K562 (cell line): ENCODE measurements at regions not wholly inside any gene's neighbourhood (a gene's known extent, or its start where the extent isn't known, plus 50 kb on each side); places are given as distances from the start of the nearest gene placed in this dataset.

ENCODE experiments used
- ATAC-seq: fragments of 200-7000 bp; cut with Tn5 transposase; 3 replicates; pipeline ENCODE4 v1.9.1; 2020; ENCODE audit warnings: moderate library complexity
- BruUV-seq: library from RNA; stranded (reverse); fragments of 400-500 nt; replicated peaks from 2 replicates; lab custom pipeline; 2021; lab: Mats Ljungman, UMichigan
- CTCF ChIA-PET: fragments of 300-600 bp; formaldehyde crosslinking; extraction: SDS; loops from one replicate; lab custom pipeline; 2021; ENCODE audit warnings: low intra/inter-chr PET ratio; lab: Yijun Ruan, JAX
- POLR2A ChIA-PET: fragments of 300-600, 350-650 bp; sonication (Branson Sonifier 250); formaldehyde crosslinking; extraction: SDS; loops from one replicate; lab custom pipeline; 2021; ENCODE audit warnings: antibody characterized with exemption, inconsistent platforms; lab: Yijun Ruan, JAX
- DNase-seq, 4 experiments: peaks; one replicate each; pipeline versions ENCODE4 v3.0.0 to v3.0.0-alpha.2; 2011 to 2018; ENCODE audit warnings: low spot score in 3 of 4, mixed read lengths in 3 of 4; ENCODE audit errors: extremely low read depth in 1 of 4
- FAIRE-seq: peaks from 2 replicates; lab custom pipeline; 2011; peaks lifted over from hg19 to GRCh38; lab: Jason Lieb, UNC
- H2AFZ ChIP-seq: 2 replicates; pipeline ENCODE4 v1.6.0; 2011; ENCODE audit warnings: low read depth, low read length, control low read depth, inconsistent platforms
- H3K27ac ChIP-seq: fragments of 200-600 bp; 3 replicates; pipeline ENCODE4 v1.8.0; 2011; ENCODE audit warnings: low read depth, mild to moderate bottlenecking, control low read depth, inconsistent platforms, low read length, moderate library complexity, mixed read lengths; ENCODE audit errors: extremely low read depth
- H3K27me3 ChIP-seq, 2 experiments: fragments of 300-600 bp in 1 of 2; 2 replicates in 1 of 2; 3 replicates in 1 of 2; pipeline versions ENCODE4 v1.6.0 to v1.8.0; 2011; ENCODE audit warnings: inconsistent platforms in 2 of 2, low read length in 2 of 2, mild to moderate bottlenecking in 1 of 2, mixed read lengths in 1 of 2, moderate library complexity in 1 of 2; ENCODE audit not compliant: control insufficient read depth in 2 of 2, insufficient read depth in 2 of 2
- H3K36me3 ChIP-seq: fragments of 300-600 bp; 3 replicates; pipeline ENCODE4 v1.8.0; 2011; ENCODE audit warnings: mild to moderate bottlenecking, low read length, inconsistent platforms; ENCODE audit not compliant: control insufficient read depth, insufficient read depth
- H3K4me1 ChIP-seq, 2 experiments: fragments of 200-600 bp in 1 of 2; replicated peaks in 1 of 2; 2 replicates in 1 of 2; 3 replicates in 1 of 2; pipeline versions ENCODE4 v1.5.1 to v1.8.0; 2011; ENCODE audit warnings: inconsistent platforms in 2 of 2, low read length in 2 of 2, mild to moderate bottlenecking in 1 of 2, mixed read lengths in 1 of 2, moderate library complexity in 1 of 2; ENCODE audit not compliant: control insufficient read depth in 2 of 2, insufficient read depth in 2 of 2
- H3K4me2 ChIP-seq: 2 replicates; pipeline ENCODE4 v1.6.1; 2011; ENCODE audit warnings: low read length, control low read depth, inconsistent platforms, mixed read lengths; ENCODE audit not compliant: insufficient read depth
- H3K4me3 ChIP-seq: fragments of 200-600 bp; sonication (generic), shearing (Covaris generic); 2 replicates; pipeline ENCODE4 v1.5.1; 2016; ENCODE audit warnings: control low read depth, inconsistent platforms
- H3K79me2 ChIP-seq: fragments of 200-600 bp; 3 replicates; pipeline ENCODE4 v1.8.0; 2011; ENCODE audit warnings: low read length, inconsistent platforms; ENCODE audit not compliant: control insufficient read depth, insufficient read depth
- H3K9ac ChIP-seq, 2 experiments: 2 replicates each; pipeline versions ENCODE4 v1.6.0 to v1.6.1; 2011; ENCODE audit warnings: low read depth in 2 of 2, low read length in 2 of 2, control low read depth in 1 of 2, inconsistent platforms in 1 of 2, mild to moderate bottlenecking in 1 of 2, mixed read lengths in 1 of 2; ENCODE audit not compliant: insufficient read depth in 1 of 2
- H3K9me1 ChIP-seq: one replicate; pipeline ENCODE4 v1.6.0; 2011; ENCODE audit warnings: inconsistent platforms, mild to moderate bottlenecking, low read length, moderate library complexity; ENCODE audit not compliant: control insufficient read depth, insufficient read depth
- H3K9me3 ChIP-seq: replicated peaks from 2 replicates; pipeline ENCODE4 v1.5.1; 2011; ENCODE audit warnings: low read depth, low read length, inconsistent platforms; ENCODE audit not compliant: control insufficient read depth, insufficient read depth
- H4K20me1 ChIP-seq: replicated peaks from 2 replicates; pipeline ENCODE4 v1.6.1; 2011; ENCODE audit warnings: low read length, inconsistent platforms, mixed read lengths; ENCODE audit not compliant: control insufficient read depth, insufficient read depth
- DEAF1 ChIP-seq: fragments of 450-650 bp; formaldehyde crosslinking; IDR thresholded peaks from 2 replicates; pipeline ENCODE4 v1.4.0; 2020; ENCODE audit warnings: mild to moderate bottlenecking, moderate library complexity
- EWSR1 ChIP-seq: fragments of 450-650 bp; IDR thresholded peaks from 2 replicates; pipeline ENCODE4 v1.6.1; 2018; ENCODE audit warnings: borderline replicate concordance, mild to moderate bottlenecking, low read depth, moderate library complexity; ENCODE audit not compliant: partially characterized antibody
- PCBP2 ChIP-seq: fragments of 200-400 bp; formaldehyde crosslinking; IDR thresholded peaks from 2 replicates; pipeline ENCODE4 v1.6.1; 2018; ENCODE audit warnings: low read length, low read depth, mild to moderate bottlenecking, moderate library complexity; ENCODE audit not compliant: poor library complexity, severe bottlenecking
- REST ChIP-seq, 2 experiments: fragments of 450-650 bp; formaldehyde crosslinking in 1 of 2; IDR thresholded peaks; 2 replicates each; pipeline versions ENCODE4 v1.4.0 to v1.6.1; 2014 to 2020; ENCODE audit warnings: mild to moderate bottlenecking in 2 of 2, borderline replicate concordance in 1 of 2, low read depth in 1 of 2
- WGBS: fragments of 100-300 bp; shearing (Covaris generic); methylation state at CpG from one replicate; pipeline ENCODE4 v1.1.6; 2016; ENCODE audit warnings: low coverage, mixed read lengths; ENCODE audit not compliant: insufficient coverage; ENCODE audit errors: missing lambda C conversion rate; 5-methylcytosine and 5-hydroxymethylcytosine counted together
- in situ Hi-C: fragments of 300-500 bp; cut with MboI; formaldehyde crosslinking; loops from 4 replicates; pipeline ENCODE4 v1.15.0; 2018; ENCODE audit warnings: inconsistent platforms, mixed read lengths
- intact Hi-C: fragments of 100-400 bp; cut with micrococcal nuclease; formaldehyde crosslinking; loops from 2 replicates; pipeline ENCODE4 v1.14.2; 2022

- no peaks in the 10 kb centered on the region for H3K4me1 ChIP-seq
Measured at GRCh38 chrX:42988700-42989099, 210.7 kb upstream of the PPP1R2C start.

More at GRCh38 chrX:42988700-42989099, 210.7 kb upstream of the PPP1R2C start:
- H3K36me3 ChIP-seq: no peaks in the 10 kb centered on the region
- no peaks in the 10 kb centered on the region for H3K9me3 ChIP-seq
- H2AFZ ChIP-seq: no peak overlapping the region
- H3K27me3 ChIP-seq: no peaks in the 10 kb centered on the region
- H3K4me3 ChIP-seq: no peak overlapping the region
- no TSS peak for BruUV-seq
- POLR2A ChIA-PET: no interaction called here
- intact Hi-C loops: no loop called here
- WGBS: 0% methylated on average over 1 of the region's 1 CpG
- DNase-seq (no peak), ATAC-seq (no peak), FAIRE-seq (no peak)
- no peaks in the 10 kb centered on the region for H4K20me1 ChIP-seq
- no peaks in the 10 kb centered on the region for H3K79me2 ChIP-seq
- no peaks in the 10 kb centered on the region for H3K9me1 ChIP-seq
- H3K9ac ChIP-seq: no peak overlapping the region
- in situ Hi-C loops: no loop called here
- H3K4me2 ChIP-seq: no peak overlapping the region
- CTCF ChIA-PET: no interaction called here
- no peak overlapping the region for H3K27ac ChIP-seq
- no peak for TF ChIP-seq DEAF1 (CRISPR knock-in tag)
- no peak for TF ChIP-seq PCBP2
- no peak for TF ChIP-seq REST (IDR thresholded peaks at IDR 0.05; ENCODE audit: borderline replicate concordance)
- no peak for TF ChIP-seq REST (CRISPR knock-in tag; IDR thresholded peaks at IDR 0.05; ENCODE audit: low read depth)
- TF ChIP-seq EWSR1: no peak
- TF ChIP-seq, all 486 proteins: peak for 0
